Heart left ventricle (tissue), 16 donors: ENCODE measurements at regions not wholly inside any gene's neighbourhood (a gene's known extent, or its start where the extent isn't known, plus 50 kb on each side); places are given as distances from the start of the nearest gene placed in this dataset.

ENCODE experiments used
- ATAC-seq, 4 donors: fragments of 200-7000 bp; cut with Tn5 transposase; one replicate each; pipeline ENCODE4 v1.9.1; 2020 to 2022; ENCODE audit warnings: moderate library complexity in 4 of 4, mild to moderate bottlenecking in 3 of 4, moderate number of reproducible peaks in 1 of 4
- DNase-seq, 5 donors: peaks; one replicate each; pipeline ENCODE4 v3.0.0-alpha.2; 2020
- H3K27ac ChIP-seq, 12 donors: fragments of 200-600 bp; sonication (generic) in 4 of 12; one replicate each; pipeline versions ENCODE4 v1.5.0 to v1.8.0; 2016 to 2022; ENCODE audit warnings: mild to moderate bottlenecking in 2 of 12
- H3K27me3 ChIP-seq, 9 donors: fragments of 200-600 bp; sonication (generic) in 2 of 9; one replicate each; pipeline versions ENCODE4 v1.5.1 to v1.8.0; 2016 to 2022; ENCODE audit warnings: mild to moderate bottlenecking in 3 of 9
- H3K36me3 ChIP-seq, 9 donors: fragments of 200-600 bp; sonication (generic) in 2 of 9; one replicate each; pipeline versions ENCODE4 v1.5.0 to v1.8.0; 2018 to 2022; ENCODE audit warnings: mild to moderate bottlenecking in 2 of 9
- H3K4me1 ChIP-seq, 12 donors: fragments of 200-600 bp; sonication (generic) in 4 of 12; one replicate each; pipeline versions ENCODE4 v1.5.0 to v1.8.0; 2016 to 2022; ENCODE audit warnings: mild to moderate bottlenecking in 3 of 12
- H3K4me3 ChIP-seq, 12 donors: fragments of 200-600 bp; sonication (generic) in 4 of 12; one replicate each; pipeline versions ENCODE4 v1.5.0 to v1.8.0; 2017 to 2022; ENCODE audit warnings: mild to moderate bottlenecking in 9 of 12, moderate library complexity in 4 of 12
- H3K9me3 ChIP-seq, 12 donors: fragments of 200-600 bp; sonication (generic) in 4 of 12; one replicate each; pipeline versions ENCODE4 v1.5.0 to v1.8.0; 2016 to 2022; ENCODE audit warnings: mild to moderate bottlenecking in 1 of 12
- POLR2A ChIP-seq, 2 donors: fragments of 450-650 bp; IDR thresholded peaks; one replicate each; pipeline ENCODE4 v1.6.1; 2017; ENCODE audit warnings: antibody characterized with exemption in 2 of 2, mild to moderate bottlenecking in 2 of 2, moderate library complexity in 2 of 2
- WGBS, 4 donors: extraction: QIAGEN DNeasy Blood & Tissue Kit in 2 of 4; methylation state at CpG; one replicate each; pipeline versions ENCODE4 v1.1.5 to v1.1.7; 2013 to 2018; 5-methylcytosine and 5-hydroxymethylcytosine counted together
- intact Hi-C, 10 donors: fragments of 100-400 bp; cut with DNase I; formaldehyde crosslinking; loops; one replicate each; pipeline versions ENCODE4 v1.11.1 to v1.14.2; 2022
- TF ChIP-seq, protein P1 (sequence below), 12 donors: fragments of 200-600 bp; sonication (generic) in 4 of 12; IDR thresholded peaks; one replicate each; pipeline versions ENCODE4 v1.5.0 to v1.8.0; 2018 to 2022; ENCODE audit warnings: antibody characterized with exemption in 12 of 12, mild to moderate bottlenecking in 5 of 12
- donor health status: ischemic (EF 13 %, LVEDD 7.1; RV severe dilation, severe dysfunction).
- donor health status: healthy with polysubstance abuse.
- donor health status: DM: no; HTN: yes; CAD: no.
- donor health status: DM: no; HTN: no; CAD: no.
- donor health status: ischemic (EF 25% LVEDD 6.9; RV normal size, moderate dysfunction).
- donor health status: ischemic (EF 25% LVEDD 5.7; RV mildly dilated, moderate dysfunction).
- donor health status: healthy.
- donor health status: DM: yes; HTN: yes; CAD: no.
- donor health status: ischemic (EF 35%, LVEDD 5.7; RV mildly dilated, moderate dysfunction).
- donor health status: nonischemic (EF 11% LVEDD 7.7; RV severe dilation, severe dysfunction).
- donor health status: DM: yes; HTN: yes; CAD: no.
- donor health status: PGD.
- donor health status: ischemic (EF 29% LVEDD 5.4; RV normal size, mild dysfunction).
- donor health status: nonischemic (EF 23%, LVEDD 6.1; RV moderate dilation, normal function).

DNA sequence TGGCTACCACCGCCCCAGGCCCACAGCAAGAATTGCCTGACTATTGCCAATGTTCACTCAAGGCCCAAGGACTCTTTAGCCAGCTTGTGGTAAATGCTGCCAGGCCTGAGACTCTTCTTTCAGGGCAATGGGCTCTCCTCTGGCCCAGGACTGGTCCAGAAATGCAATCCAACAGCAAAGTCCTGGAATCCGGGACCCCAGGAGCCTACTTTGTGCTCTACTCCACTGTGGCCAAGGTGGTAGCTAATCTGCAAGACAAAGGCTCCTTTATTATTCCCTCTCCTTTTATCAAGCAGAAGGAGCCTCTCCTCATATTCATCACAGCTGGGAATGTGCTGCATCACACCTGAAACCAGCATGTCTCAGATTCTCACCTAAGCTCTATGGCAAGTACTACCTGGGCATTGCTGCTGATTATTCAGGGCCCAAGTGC lies 107.6 kb upstream of the PRSS58 start:
- WGBS, 4 donors = 68 to 86% (median 78%) methylated on average over 2 of the region's 2 CpGs
- no peak overlapping the region for H3K4me3 ChIP-seq
- H3K9me3 ChIP-seq = peaks cover 0 to 27% (median 9%) of the 10 kb centered on the region in 12 donors

GRCh38 chr7:142364551-142364950 lies 106.7 kb upstream of the PRSS58 start:
- Histone ChIP-seq H3K36me3 (no peaks in the 10 kb centered on the region), H3K4me1 (no peaks in the 10 kb centered on the region), H3K4me3 (no peak overlapping the region), H3K27me3 (no peaks in the 10 kb centered on the region), H3K9me3 (peaks cover 0 to 25% (median 9%) of the 10 kb centered on the region in 12 donors), H3K27ac (no peak overlapping the region)
- ATAC-seq (no peak), DNase-seq (no peak)
- WGBS, 4 donors = 13 to 31% (median 22%) methylated on average over 1 of the region's 1 CpG
- intact Hi-C loops = no loop called here
- TF ChIP-seq POLR2A (IDR thresholded peaks at IDR 0.05) = no peak
- TF ChIP-seq, protein P1, sequence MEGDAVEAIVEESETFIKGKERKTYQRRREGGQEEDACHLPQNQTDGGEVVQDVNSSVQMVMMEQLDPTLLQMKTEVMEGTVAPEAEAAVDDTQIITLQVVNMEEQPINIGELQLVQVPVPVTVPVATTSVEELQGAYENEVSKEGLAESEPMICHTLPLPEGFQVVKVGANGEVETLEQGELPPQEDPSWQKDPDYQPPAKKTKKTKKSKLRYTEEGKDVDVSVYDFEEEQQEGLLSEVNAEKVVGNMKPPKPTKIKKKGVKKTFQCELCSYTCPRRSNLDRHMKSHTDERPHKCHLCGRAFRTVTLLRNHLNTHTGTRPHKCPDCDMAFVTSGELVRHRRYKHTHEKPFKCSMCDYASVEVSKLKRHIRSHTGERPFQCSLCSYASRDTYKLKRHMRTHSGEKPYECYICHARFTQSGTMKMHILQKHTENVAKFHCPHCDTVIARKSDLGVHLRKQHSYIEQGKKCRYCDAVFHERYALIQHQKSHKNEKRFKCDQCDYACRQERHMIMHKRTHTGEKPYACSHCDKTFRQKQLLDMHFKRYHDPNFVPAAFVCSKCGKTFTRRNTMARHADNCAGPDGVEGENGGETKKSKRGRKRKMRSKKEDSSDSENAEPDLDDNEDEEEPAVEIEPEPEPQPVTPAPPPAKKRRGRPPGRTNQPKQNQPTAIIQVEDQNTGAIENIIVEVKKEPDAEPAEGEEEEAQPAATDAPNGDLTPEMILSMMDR (IDR thresholded peaks at IDR 0.05) = no peak

More for the DNA sequence above, 107.6 kb upstream of the PRSS58 start:
- ATAC-seq = no peak
- no peak overlapping the region for H3K27ac ChIP-seq
- H3K36me3 ChIP-seq = no peaks in the 10 kb centered on the region
- no peak for DNase-seq
- no peak for TF ChIP-seq POLR2A (IDR thresholded peaks at IDR 0.05)
- TF ChIP-seq, protein P1 (IDR thresholded peaks at IDR 0.05) = no peak
- no peaks in the 10 kb centered on the region for H3K27me3 ChIP-seq
- intact Hi-C loops = no loop called here
- H3K4me1 ChIP-seq = no peaks in the 10 kb centered on the region

DNA sequence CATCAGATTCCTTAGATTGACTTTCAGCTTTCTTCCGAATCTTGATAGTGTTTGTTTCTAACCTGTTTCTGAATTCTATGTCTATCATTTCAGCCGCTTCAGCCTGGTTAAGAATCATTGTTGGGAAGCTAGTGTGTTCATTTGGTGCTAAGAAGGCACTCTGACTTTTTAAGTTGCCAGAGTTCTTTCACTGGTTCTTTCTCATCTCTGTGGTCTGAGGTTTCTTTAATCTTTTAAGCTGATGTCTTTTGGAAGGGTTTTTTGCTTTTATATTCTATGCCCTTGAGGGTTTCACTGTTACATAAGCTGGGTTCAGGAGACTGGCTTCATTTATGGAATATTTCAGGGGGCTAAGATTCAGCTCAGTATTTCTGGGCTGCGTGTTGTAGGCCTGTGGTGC lies 104.5 kb upstream of the PRSS58 start:
- Histone ChIP-seq H3K9me3 (peaks cover 0 to 6% (median 0%) of the 10 kb centered on the region in 12 donors), H3K36me3 (no peaks in the 10 kb centered on the region), H3K4me3 (no peak overlapping the region), H3K27ac (no peak overlapping the region), H3K27me3 (no peaks in the 10 kb centered on the region), H3K4me1 (peaks cover 0 to 5% (median 0%) of the 10 kb centered on the region in 12 donors)
- no peak for ATAC-seq
- intact Hi-C loops = no loop called here
- TF ChIP-seq, protein P1 (IDR thresholded peaks at IDR 0.05) = no peak
- TF ChIP-seq POLR2A (IDR thresholded peaks at IDR 0.05) = no peak
- no peak for DNase-seq
- 82 to 86% (median 85%) methylated on average over 3 of the region's 3 CpGs for WGBS, 4 donors

DNA sequence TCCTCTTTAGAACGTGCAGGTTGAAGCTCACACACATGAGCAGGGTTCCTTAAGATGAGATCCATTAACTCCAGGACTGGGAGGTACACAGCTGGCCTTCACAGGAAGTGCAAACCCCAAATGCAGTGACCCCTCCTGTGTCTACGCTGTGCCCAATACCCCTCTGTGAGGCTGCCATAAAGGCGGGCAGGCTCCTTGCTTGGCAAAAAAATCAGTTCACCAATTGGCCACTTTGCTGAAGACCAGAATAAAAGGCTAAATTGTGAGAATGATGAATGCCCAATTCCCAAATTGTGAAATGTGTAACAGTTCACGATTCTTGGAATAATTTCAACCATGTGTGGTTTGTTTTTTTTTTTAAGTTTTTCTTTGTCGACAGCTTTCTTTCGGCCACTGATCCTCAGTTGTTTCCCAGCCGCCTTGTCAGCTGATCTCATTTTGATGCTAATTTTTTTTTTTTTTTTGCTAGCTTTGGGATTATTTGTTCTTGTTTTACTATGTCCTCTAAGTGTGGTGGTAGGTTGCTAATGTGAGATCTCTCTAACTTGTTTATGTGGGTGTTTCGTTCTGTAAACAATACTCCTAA lies 101.9 kb upstream of the PRSS58 start:
- H3K27me3 ChIP-seq = no peaks in the 10 kb centered on the region
- whole genome bisulfite sequencing, 4 donors = 59 to 66% (median 64%) methylated on average over 8 of the region's 8 CpGs
- H3K27ac ChIP-seq = no peak overlapping the region
- no peak for ATAC-seq
- no peaks in the 10 kb centered on the region for H3K36me3 ChIP-seq
- no peak overlapping the region for H3K4me3 ChIP-seq
- TF ChIP-seq, protein P1 (IDR thresholded peaks at IDR 0.05) = no peak
- no peak for TF ChIP-seq POLR2A (IDR thresholded peaks at IDR 0.05)
- intact Hi-C loops = no loop called here
- H3K4me1 ChIP-seq = peaks cover 0 to 5% (median 0%) of the 10 kb centered on the region in 12 donors
- DNase-seq = no peak
- H3K9me3 ChIP-seq = peaks cover 0 to 5% (median 0%) of the 10 kb centered on the region in 12 donors
